Sciatic nerve (tissue), 2 donors: ENCODE measurements at regions not wholly inside any gene's neighbourhood (a gene's known extent, or its start where the extent isn't known, plus 50 kb on each side); places are given as distances from the start of the nearest gene placed in this dataset.

Experiments
- ATAC-seq: fragments of 200-7000 bp; cut with Tn5 transposase; one replicate; pipeline ENCODE4 v1.9.1; 2020; ENCODE audit warnings: mild to moderate bottlenecking, moderate library complexity
- DNase-seq: peaks from one replicate; pipeline ENCODE4 v3.0.0-alpha.2; 2020; ENCODE audit warnings: low spot score
- intact Hi-C: fragments of 100-400 bp; cut with DNase I; formaldehyde crosslinking; loops from one replicate; pipeline ENCODE4 v1.14.2; 2022
- donor health status: DM: no; HTN: no; CAD: no.
- donor health status: DM: no; HTN: no; CAD: no.

DNA sequence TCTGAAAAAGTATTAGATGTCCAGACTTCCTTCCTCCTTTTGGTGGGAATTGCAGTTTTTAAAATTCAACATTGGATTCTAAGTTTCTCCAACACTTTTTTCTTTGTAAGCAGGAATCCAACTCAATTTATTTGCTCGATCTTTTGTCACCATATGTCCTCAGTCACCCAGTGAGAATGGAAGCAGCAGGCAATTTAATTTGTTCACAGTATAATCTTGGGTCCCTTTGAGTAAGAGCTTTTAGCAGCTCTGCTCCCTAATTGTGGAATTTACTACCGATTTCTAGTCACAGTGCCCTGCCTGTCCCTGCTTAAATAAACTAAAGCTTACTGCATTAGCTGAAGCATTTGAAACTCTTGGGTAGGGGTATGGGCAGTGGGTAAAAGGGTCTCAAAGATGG is 98.6 kb downstream of the BTBD3 start:
- ATAC-seq (no peak), DNase-seq (no peak)
- intact Hi-C loops = no loop called here

- ATAC-seq (no peak), DNase-seq (no peak)
- intact Hi-C loops = no loop called here
Measured at GRCh38 chr20:12019715-12020114, 102.0 kb downstream of the BTBD3 start.

- ATAC-seq (no peak), DNase-seq (no peak)
- intact Hi-C loops = no loop called here
Measured at GRCh38 chr20:12020846-12021245, 103.2 kb downstream of the BTBD3 start.

DNA sequence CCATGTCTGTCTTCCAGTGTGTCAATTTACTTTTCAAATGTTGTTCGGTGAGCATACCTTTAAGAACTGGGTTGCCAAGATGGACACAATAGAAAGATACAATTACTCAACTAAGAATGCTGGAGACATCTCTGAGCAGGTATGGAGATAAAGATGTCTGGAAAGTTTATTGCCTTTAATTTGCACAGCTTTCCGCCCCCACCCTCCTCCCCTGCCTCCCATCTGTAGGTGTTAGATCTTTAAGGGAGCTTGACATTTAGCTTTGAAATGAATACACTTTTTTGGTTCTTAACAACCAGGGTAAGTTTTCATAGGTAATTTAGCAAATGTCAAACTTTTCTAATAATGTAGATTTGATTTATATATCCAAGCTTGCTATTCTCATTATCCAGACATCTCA is 104.4 kb downstream of the BTBD3 start:
- ATAC-seq (no peak), DNase-seq (no peak)
- intact Hi-C loops = no loop called here

GRCh38 chr20:12023194-12023795 is 105.6 kb downstream of the BTBD3 start:
- intact Hi-C loops = no loop called here
- no peak for ATAC-seq
- DNase-seq = no peak

- ATAC-seq = no peak
- intact Hi-C loops = no loop called here
- no peak for DNase-seq
Measured at GRCh38 chr20:12028771-12029170, 111.1 kb downstream of the BTBD3 start.

- ATAC-seq (no peak), DNase-seq (no peak)
- intact Hi-C loops = no loop called here
Measured at GRCh38 chr20:12030470-12030869, 112.8 kb downstream of the BTBD3 start.

- DNase-seq (no peak), ATAC-seq (no peak)
- intact Hi-C loops = no loop called here
Measured at GRCh38 chr20:12036142-12036541, 118.4 kb downstream of the BTBD3 start.

DNA sequence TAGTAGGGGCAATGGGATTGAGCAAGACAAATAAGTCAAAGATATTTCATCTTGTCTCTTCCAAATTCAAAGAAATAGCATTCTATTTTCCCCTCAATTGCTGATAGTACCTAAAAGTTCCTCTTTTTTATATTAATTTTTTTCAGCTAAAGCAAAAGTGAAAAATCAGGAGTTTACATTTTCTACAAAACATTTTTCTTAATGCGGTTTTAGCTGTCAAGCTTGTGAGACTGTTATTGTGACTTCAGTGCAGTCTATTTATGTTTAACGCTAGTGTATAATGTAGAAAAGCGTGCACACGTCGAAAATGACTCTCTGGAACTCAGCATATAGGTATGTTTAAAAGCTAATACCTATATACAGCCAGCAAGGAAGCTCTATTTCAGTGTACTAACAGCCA is 119.8 kb downstream of the BTBD3 start:
- ATAC-seq = no peak
- DNase-seq = no peak
- intact Hi-C loops = no loop called here

DNA sequence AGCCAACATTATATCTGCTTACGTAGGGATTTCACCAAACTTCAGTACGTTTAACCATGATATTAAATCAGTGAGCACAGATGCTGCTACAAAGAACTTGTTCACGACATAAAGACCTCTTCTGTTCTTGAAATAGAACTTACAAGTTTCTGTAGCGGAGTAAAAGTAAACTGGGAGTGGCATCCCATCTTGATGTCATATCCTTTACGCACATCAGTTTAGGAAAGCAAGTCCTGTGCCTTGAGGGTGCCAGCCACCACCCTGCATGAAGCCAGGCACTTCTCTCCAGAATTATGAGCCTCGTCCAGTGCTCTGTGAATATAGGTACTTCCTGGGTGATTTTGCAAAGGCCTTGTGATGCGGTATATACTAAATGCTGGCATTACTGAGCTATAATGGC is 122.6 kb downstream of the BTBD3 start:
- ATAC-seq (no peak), DNase-seq (no peak)
- intact Hi-C loops = no loop called here

DNA sequence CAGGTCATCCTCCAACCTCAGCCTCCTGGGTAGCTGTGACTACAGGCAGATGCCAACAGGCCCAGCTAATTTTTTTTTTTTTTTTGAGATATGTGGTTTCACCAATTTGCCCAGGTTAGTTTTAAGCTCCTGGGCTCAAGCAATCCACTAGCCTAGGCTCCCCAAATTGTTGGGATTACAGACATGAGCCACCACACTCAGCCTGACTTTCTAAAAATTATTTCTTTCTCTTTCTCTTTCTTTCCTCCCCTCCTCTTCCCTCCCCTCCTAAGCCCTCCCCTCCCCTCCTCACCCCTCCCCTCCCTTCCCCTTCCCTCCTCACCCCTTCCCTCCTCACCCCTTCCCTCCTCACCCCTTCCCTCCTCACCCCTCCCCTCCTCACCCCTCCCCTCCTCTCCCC is 127.3 kb downstream of the BTBD3 start:
- intact Hi-C loops = no loop called here
- DNase-seq (no peak), ATAC-seq (no peak)

GRCh38 chr20:12047838-12048432 is 130.2 kb downstream of the BTBD3 start:
- ATAC-seq = no peak
- no peak for DNase-seq
- intact Hi-C loops = no loop called here

GRCh38 chr20:12049125-12049524 is 131.4 kb downstream of the BTBD3 start:
- ATAC-seq (no peak), DNase-seq (no peak)
- intact Hi-C loops = no loop called here

DNA sequence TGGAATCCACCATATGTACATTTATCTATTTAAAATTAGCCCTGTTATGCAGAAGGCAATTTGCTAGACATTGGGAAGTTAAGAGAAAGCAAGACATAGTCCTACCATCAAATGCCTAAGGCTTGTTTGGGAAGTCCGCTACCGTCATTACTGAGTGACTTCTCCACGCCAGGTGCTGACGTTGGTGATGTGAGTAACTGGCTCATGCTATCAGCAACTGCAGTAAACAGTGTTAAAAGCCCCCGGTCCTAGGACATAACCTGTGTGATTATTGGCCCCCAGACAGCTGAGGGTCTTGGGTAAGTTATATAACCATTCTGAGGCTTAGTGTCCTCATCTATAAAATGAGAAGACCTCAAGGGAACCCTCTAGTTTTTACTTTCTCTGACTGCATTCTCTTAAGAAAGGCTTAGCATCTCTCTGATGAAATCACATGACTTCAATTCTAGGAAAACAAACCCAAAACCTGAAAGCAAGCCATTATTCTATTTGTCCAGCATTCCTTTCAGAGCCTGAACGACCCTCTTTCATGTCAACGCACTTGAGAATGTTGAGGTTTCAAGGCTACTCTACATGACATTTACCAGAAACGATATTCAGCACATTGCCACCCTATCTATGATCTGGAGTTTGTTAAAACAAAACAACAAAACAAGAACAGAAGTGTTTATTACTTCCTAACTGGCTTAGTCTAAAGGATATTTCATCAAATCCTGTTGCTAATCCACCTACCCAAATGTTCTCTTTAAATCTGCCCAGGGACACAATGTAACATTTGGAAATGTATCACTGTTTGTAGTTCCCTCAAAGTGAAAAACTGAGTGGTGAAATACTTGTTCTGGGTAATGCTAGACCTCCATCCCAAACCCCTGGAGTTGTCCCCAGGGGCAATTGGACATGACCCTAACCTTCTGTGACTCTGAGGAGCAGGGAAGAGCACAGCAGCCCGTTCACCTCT is 133.8 kb downstream of the BTBD3 start:
- ATAC-seq (no peak), DNase-seq (no peak)
- intact Hi-C loops = no loop called here

DNA sequence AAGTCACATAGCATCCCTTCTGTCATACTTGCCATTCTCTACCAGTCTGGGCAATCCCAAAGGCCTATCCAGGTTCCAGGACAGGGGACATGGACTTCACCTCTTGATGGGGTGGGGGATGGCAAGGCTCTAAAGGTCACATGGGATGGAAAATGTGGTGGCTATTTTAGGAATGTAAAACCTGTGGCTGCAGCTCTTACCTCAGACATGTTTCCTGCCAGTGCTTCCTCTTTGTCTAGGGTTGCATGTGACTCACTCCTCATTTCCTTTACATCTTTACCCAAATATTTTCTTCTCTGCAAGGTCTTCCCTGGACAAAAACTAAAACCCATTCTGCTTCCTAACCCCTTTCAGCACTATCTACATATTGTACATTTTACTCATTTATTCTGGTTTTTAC is 135.7 kb downstream of the BTBD3 start:
- ATAC-seq (no peak), DNase-seq (no peak)
- intact Hi-C loops = no loop called here

DNA sequence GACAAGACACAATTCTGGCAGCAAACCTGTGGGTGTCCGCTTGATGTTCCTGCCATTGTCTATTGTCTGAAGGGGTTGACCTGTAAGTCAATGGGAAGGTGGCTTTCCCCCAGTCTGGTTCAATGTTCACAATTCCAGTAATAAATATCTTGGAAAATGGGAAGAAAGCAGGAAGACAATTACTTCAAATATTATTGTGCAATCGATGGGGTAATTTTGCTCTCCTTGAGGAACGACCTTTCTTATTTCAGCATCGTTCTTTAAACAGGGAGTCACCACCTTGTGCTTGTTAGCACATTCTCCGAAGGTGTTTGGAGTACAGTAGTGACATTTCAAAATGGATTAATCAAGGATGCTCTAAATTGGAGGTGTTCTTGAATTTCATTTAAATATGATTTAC is 136.9 kb downstream of the BTBD3 start:
- intact Hi-C loops = no loop called here
- DNase-seq (no peak), ATAC-seq (no peak)

GRCh38 chr20:12055161-12055560 is 137.5 kb downstream of the BTBD3 start:
- ATAC-seq = no peak
- intact Hi-C loops = no loop called here

DNA sequence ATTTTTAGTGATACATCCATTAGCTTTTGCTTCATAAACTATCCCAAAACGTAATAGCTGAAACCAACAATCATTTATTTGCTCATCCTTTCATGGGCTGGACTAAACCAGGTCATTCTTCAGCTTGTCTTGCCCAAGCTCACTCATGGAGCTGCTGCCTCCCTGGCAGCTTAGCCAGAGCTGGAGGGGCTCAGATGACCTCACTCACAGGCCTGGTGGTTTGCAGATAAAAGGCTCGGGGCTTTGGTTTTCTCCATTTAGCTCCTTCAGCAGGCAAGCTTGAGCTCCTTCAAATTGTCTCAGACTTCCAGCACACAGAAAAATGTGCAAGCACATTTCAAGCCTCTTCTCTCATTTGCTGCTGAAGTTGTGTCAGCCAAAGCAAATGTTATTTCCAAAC is 139.1 kb downstream of the BTBD3 start:
- intact Hi-C loops = no loop called here
- ATAC-seq (no peak), DNase-seq (no peak)

More at GRCh38 chr20:12055161-12055560, 137.5 kb downstream of the BTBD3 start:
- no peak for DNase-seq

DNA sequence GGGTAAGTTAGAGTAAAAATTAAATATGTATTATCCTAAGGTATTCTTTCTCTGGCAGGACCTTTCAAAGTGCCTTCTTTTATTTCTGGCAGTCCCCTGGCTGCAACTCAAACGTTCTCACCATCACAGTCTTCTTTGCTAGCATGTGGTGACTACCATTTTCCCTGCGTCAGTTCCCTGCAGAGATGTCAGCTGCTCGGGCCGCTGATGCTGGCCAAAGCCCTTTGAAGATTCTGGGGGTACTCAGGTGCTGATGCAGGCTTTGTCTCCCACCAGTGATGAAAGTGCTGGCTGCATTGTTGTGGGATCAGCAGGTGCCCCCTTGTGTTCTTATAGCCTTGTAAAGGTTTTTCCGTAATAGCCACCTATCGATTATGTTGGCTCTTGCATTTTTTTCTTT is 140.1 kb downstream of the BTBD3 start:
- ATAC-seq (no peak), DNase-seq (no peak)
- intact Hi-C loops = no loop called here

- no peak for DNase-seq
- intact Hi-C loops = no loop called here
- no peak for ATAC-seq
Measured at GRCh38 chr20:12058216-12058615, 140.5 kb downstream of the BTBD3 start.
